K562 (cell line): ENCODE measurements at regions not wholly inside any gene's neighbourhood (a gene's known extent, or its start where the extent isn't known, plus 50 kb on each side); places are given as distances from the start of the nearest gene placed in this dataset.
A peak's percentile ranks its signal among the peaks of the same experiment; 100 is the strongest.

Experiments
- ARNT ChIP-seq, 2 experiments: fragments of 450-650 bp; IDR thresholded peaks; 2 replicates each; pipeline ENCODE4 v1.6.1; 2016; ENCODE audit warnings: mild to moderate bottlenecking in 1 of 2
- EHMT2 ChIP-seq: fragments of 450-650 bp; IDR thresholded peaks from 2 replicates; pipeline ENCODE4 v1.6.1; 2018; ENCODE audit warnings: antibody characterized with exemption
- EP300 ChIP-seq: IDR thresholded peaks from 2 replicates; pipeline ENCODE4 v1.6.1; 2012; ENCODE audit warnings: low read length, improper control_type of control experiment
- HDAC1 ChIP-seq, 2 experiments: fragments of 450-650 bp; IDR thresholded peaks; 2 replicates each; pipeline ENCODE4 v1.6.1; 2016 to 2017; ENCODE audit warnings: inconsistent platforms in 1 of 2, mild to moderate bottlenecking in 1 of 2, moderate library complexity in 1 of 2
- MCM2 ChIP-seq: fragments of 450-650 bp; IDR thresholded peaks from 2 replicates; pipeline ENCODE4 v1.6.1; 2017; ENCODE audit warnings: low read depth, mild to moderate bottlenecking
- MTA3 ChIP-seq: fragments of 450-650 bp; formaldehyde crosslinking; IDR thresholded peaks from 2 replicates; pipeline ENCODE4 v1.6.1; 2017; ENCODE audit warnings: mild to moderate bottlenecking, borderline replicate concordance
- NELFE ChIP-seq: IDR thresholded peaks from 2 replicates; pipeline ENCODE4 v1.6.1; 2011; ENCODE audit warnings: mild to moderate bottlenecking; ENCODE audit not compliant: insufficient read depth, insufficient read length
- NR2C2 ChIP-seq, 2 experiments: fragments of 200-800 bp in 1 of 2; sonication (Bioruptor generic) in 1 of 2; sonication (generic) in 1 of 2; formaldehyde crosslinking in 1 of 2; IDR thresholded peaks; 2 replicates each; pipeline versions ENCODE4 v1.6.1 to v1.8.0; 2016 to 2022; ENCODE audit warnings: mild to moderate bottlenecking in 1 of 2, missing compliant biosample characterization in 1 of 2, missing genetic modification characterization in 1 of 2, missing genetic modification reagents in 1 of 2
- PTTG1 ChIP-seq: fragments of 450-650 bp; IDR thresholded peaks from 2 replicates; pipeline ENCODE4 v1.6.1; 2016; ENCODE audit warnings: low read depth, mild to moderate bottlenecking, missing genetic modification characterization, missing compliant biosample characterization
- SMARCA4 ChIP-seq: fragments of 450-650 bp; IDR thresholded peaks from 2 replicates; pipeline ENCODE4 v1.6.1; 2016
- TAL1 ChIP-seq: fragments of 450-650 bp; IDR thresholded peaks from 2 replicates; pipeline ENCODE4 v1.6.1; 2016; ENCODE audit warnings: mild to moderate bottlenecking
- THRA ChIP-seq: fragments of 450-650 bp; IDR thresholded peaks from 2 replicates; pipeline ENCODE4 v1.6.1; 2017; ENCODE audit warnings: mild to moderate bottlenecking, moderate library complexity
- TRIM24 ChIP-seq, 2 experiments: fragments of 450-650 bp; IDR thresholded peaks; 2 replicates each; pipeline ENCODE4 v1.6.1; 2016
- ZBTB8A ChIP-seq: fragments of 450-650 bp; IDR thresholded peaks from 2 replicates; pipeline ENCODE4 v1.6.1; 2018; ENCODE audit warnings: mild to moderate bottlenecking, moderate library complexity; ENCODE audit not compliant: partially characterized antibody
- ZNF699 ChIP-seq: fragments of 250-450 bp; sonication (Bioruptor Pico); IDR thresholded peaks from 2 replicates; pipeline ENCODE4 v1.8.0; 2021; ENCODE audit warnings: mild to moderate bottlenecking, moderate library complexity; ENCODE audit not compliant: insufficient replicate concordance

- 0 out of 2 replicates have a peak, but pooled peaks have one; percentile 49 for TF ChIP-seq EHMT2
- no peak for TF ChIP-seq ZBTB8A
- TF ChIP-seq HDAC1 (IDR thresholded peaks at IDR 0.05) = peak in 1 of 2 experiments; percentile 79; a peak in 1 of 4 replicates
- TF ChIP-seq TAL1 = peak; percentile 72
- 0 out of 2 replicates have a peak, but pooled peaks have one; percentile 41 for TF ChIP-seq MTA3
- peak in 1 of 2 experiments; percentile 69; a peak in 2 of 4 replicates for TF ChIP-seq TRIM24 (IDR thresholded peaks at IDR 0.05)
- no peak for TF ChIP-seq NELFE
- TF ChIP-seq SMARCA4 = peak; percentile 52; the same call in 1 of the 2 replicates
- TF ChIP-seq ARNT (IDR thresholded peaks at IDR 0.05) = peak in 1 of 2 experiments; percentile 57; a peak in 1 of 4 replicates
- peak; percentile 13; the same call in 1 of the 2 replicates for TF ChIP-seq EP300
- no peak for TF ChIP-seq MCM2
- no peak for TF ChIP-seq PTTG1 (tag)
- TF ChIP-seq THRA = no peak
- TF ChIP-seq ZNF699 (CRISPR knock-in tag) = no peak
- no peak for TF ChIP-seq NR2C2 (CRISPR knock-in tag; IDR thresholded peaks at IDR 0.05)
- TF ChIP-seq NR2C2 (tag; IDR thresholded peaks at IDR 0.05) = no peak
Measured at GRCh38 chr6:135118134-135118730, 62.9 kb upstream of the MYB start (continued).
